DND-41 (cell line): ENCODE measurements at regions not wholly inside any gene's neighbourhood (a gene's known extent, or its start where the extent isn't known, plus 50 kb on each side); places are given as distances from the start of the nearest gene placed in this dataset.
"Not testable (repeated sequence)": the region's sequence is repeated elsewhere in the genome, so short reads cannot be mapped to it uniquely, and the experiment has no call there.

Source experiments
- ATAC-seq: fragments of 200-7000 bp; cut with Tn5 transposase; 3 replicates; pipeline ENCODE4 v1.9.1; 2021; ENCODE audit warnings: low read depth; ENCODE audit not compliant: insufficient read depth
- DNase-seq: peaks from one replicate; pipeline ENCODE4 v3.0.0-alpha.2; 2020
- H2AFZ ChIP-seq: 2 replicates; pipeline ENCODE4 v1.6.0; 2012; ENCODE audit warnings: low read depth, low read length
- H3K27ac ChIP-seq: 2 replicates; pipeline ENCODE4 v1.5.1; 2012; ENCODE audit warnings: low read length, inconsistent platforms
- H3K27me3 ChIP-seq: fragments of 200-600 bp; sonication (generic); 2 replicates; pipeline ENCODE4 v1.6.0; 2012; ENCODE audit warnings: low read length, mild to moderate bottlenecking, inconsistent platforms; ENCODE audit not compliant: insufficient read depth, poor library complexity
- H3K36me3 ChIP-seq: 2 replicates; pipeline ENCODE4 v1.5.1; 2012; ENCODE audit warnings: low read length, inconsistent platforms; ENCODE audit not compliant: insufficient read depth
- H3K4me1 ChIP-seq: 2 replicates; pipeline ENCODE4 v1.5.1; 2012; ENCODE audit warnings: mild to moderate bottlenecking, low read length; ENCODE audit not compliant: insufficient read depth
- H3K4me2 ChIP-seq: 2 replicates; pipeline ENCODE4 v1.6.0; 2012; ENCODE audit warnings: mild to moderate bottlenecking, moderate library complexity, low read length, inconsistent platforms; ENCODE audit not compliant: insufficient read depth
- H3K4me3 ChIP-seq, 2 experiments: fragments of 200-600 bp in 1 of 2; shearing (Covaris generic) in 1 of 2; 2 replicates each; pipeline ENCODE4 v1.5.1; 2012 to 2016; ENCODE audit warnings: inconsistent platforms in 2 of 2, low read length in 2 of 2, mild to moderate bottlenecking in 2 of 2, low read depth in 1 of 2, moderate library complexity in 1 of 2
- H3K79me2 ChIP-seq: 2 replicates; pipeline ENCODE4 v1.6.0; 2012; ENCODE audit warnings: low read length, inconsistent platforms; ENCODE audit not compliant: insufficient read depth
- H3K9ac ChIP-seq: 2 replicates; pipeline ENCODE4 v1.6.0; 2012; ENCODE audit warnings: low read depth, mild to moderate bottlenecking, inconsistent platforms, low read length, moderate library complexity
- H3K9me3 ChIP-seq: 2 replicates; pipeline ENCODE4 v1.5.1; 2012; ENCODE audit warnings: low read length, moderate library complexity, mild to moderate bottlenecking, inconsistent platforms; ENCODE audit not compliant: insufficient read depth, severe bottlenecking
- H4K20me1 ChIP-seq: 2 replicates; pipeline ENCODE4 v1.6.0; 2012; ENCODE audit warnings: low read length; ENCODE audit not compliant: insufficient read depth
- CTCF ChIP-seq: IDR thresholded peaks from 2 replicates; pipeline ENCODE4 v1.5.1; 2012; ENCODE audit warnings: borderline replicate concordance, low read length, moderate library complexity, mild to moderate bottlenecking; ENCODE audit not compliant: poor library complexity, severe bottlenecking; ENCODE audit errors: extremely low read depth
- EZH2 ChIP-seq: IDR thresholded peaks from 3 replicates; pipeline ENCODE4 v1.6.1; 2012; ENCODE audit warnings: borderline replicate concordance, low read depth, mild to moderate bottlenecking, moderate library complexity, low read length, inconsistent platforms; ENCODE audit not compliant: severe bottlenecking

DNA sequence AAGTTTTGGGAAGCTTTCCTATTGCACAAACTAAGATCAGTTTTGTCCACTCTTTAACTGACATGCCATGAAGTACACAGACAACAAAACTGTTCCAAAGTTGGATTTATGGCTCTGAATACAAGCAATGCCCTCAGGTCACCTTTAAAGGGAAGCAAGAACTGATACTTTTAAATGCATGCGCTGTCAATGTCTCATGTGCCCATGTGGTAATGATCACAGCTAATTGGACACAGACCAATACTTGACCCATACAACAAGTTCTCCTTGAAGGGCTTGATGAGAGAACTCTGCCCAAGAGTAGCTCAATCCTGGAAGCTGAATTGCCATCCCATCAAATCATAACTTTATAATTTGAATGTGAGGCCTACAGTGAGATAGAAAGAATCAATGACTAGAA lies 624.9 kb downstream of the ETS1 start:
- Histone ChIP-seq H3K9me3 (no peaks in the 10 kb centered on the region), H4K20me1 (no peaks in the 10 kb centered on the region), H3K4me2 (no peak overlapping the region), H3K4me3 (no peak overlapping the region), H3K9ac (no peak overlapping the region), H3K36me3 (no peaks in the 10 kb centered on the region), H2AFZ (no peak overlapping the region), H3K4me1 (no peaks in the 10 kb centered on the region), H3K27ac (no peak overlapping the region), H3K27me3 (peaks cover 4% of the 10 kb centered on the region), H3K79me2 (no peaks in the 10 kb centered on the region)
- no peak for ATAC-seq
- DNase-seq = no peak
- TF ChIP-seq EZH2 = no peak
- no peak for TF ChIP-seq CTCF

GRCh38 chr11:127950162-127950561 lies 637.2 kb downstream of the ETS1 start:
- Histone ChIP-seq H4K20me1 (no peaks in the 10 kb centered on the region), H2AFZ (no peak overlapping the region), H3K9ac (no peak overlapping the region), H3K4me3 (no peak overlapping the region), H3K4me2 (no peak overlapping the region), H3K27me3 (no peaks in the 10 kb centered on the region), H3K79me2 (no peaks in the 10 kb centered on the region), H3K9me3 (no peaks in the 10 kb centered on the region), H3K36me3 (no peaks in the 10 kb centered on the region), H3K4me1 (no peaks in the 10 kb centered on the region), H3K27ac (no peak overlapping the region)
- DNase-seq (no peak), ATAC-seq (no peak)
- TF ChIP-seq EZH2 (no peak), CTCF (no peak)

DNA sequence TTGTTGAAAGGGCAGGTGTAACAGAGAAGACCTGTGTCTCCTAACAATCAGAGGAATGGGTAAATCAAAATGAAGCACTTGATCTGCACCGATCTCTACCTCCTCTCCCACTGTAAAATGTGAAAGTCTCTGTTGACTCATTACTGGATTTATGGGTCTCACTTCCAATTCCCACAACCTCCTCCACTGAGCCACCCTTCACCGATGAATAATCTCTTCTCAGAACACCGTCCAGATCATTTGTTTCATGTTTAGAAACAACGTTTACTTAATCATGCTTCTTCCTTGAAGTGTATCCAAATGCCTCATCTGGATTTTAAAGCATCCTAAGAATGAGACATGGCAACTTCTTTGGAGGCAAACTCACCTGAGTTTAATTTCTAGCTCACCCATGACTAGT lies 643.6 kb downstream of the ETS1 start:
- Histone ChIP-seq H3K9me3 (no peaks in the 10 kb centered on the region), H3K27me3 (peaks cover 2% of the 10 kb centered on the region), H4K20me1 (no peaks in the 10 kb centered on the region), H3K36me3 (no peaks in the 10 kb centered on the region), H3K9ac (no peak overlapping the region), H2AFZ (no peak overlapping the region), H3K4me1 (no peaks in the 10 kb centered on the region), H3K4me3 (no peak overlapping the region), H3K79me2 (no peaks in the 10 kb centered on the region), H3K27ac (no peak overlapping the region), H3K4me2 (no peak overlapping the region)
- DNase-seq (no peak), ATAC-seq (no peak)
- no peak for TF ChIP-seq CTCF
- TF ChIP-seq EZH2 = no peak

GRCh38 chr11:127943152-127943551 lies 644.2 kb downstream of the ETS1 start:
- no peak overlapping the region for H3K4me3 ChIP-seq

DNA sequence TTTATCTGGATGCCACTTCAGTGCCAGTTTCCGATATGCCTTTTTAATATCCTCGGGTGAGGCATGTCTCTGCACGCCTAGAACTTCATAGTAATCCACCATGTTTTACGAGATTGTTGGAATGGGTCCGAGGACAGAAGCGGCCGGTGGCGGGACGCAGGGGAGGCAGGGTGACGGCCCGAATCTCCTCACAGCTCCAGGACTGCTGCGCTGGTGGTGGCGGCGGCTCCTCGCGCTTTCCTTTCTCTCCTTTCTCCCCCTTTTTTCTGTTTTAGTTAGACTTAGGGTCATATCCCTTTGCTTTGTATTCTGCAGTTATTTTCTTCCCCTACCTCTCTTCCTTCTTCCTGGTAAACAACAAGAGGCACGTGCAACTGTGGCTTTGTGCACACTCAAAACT lies 645.8 kb downstream of the ETS1 start:
- ATAC-seq = peak; percentile 63; the same call in 1 of the 3 replicates
- H3K4me2 ChIP-seq, H3K4me1 ChIP-seq, H3K27ac ChIP-seq, H3K27me3 ChIP-seq, H3K4me3 ChIP-seq, DNase-seq, H3K9me3 ChIP-seq, H4K20me1 ChIP-seq, H3K9ac ChIP-seq, H2AFZ ChIP-seq, H3K79me2 ChIP-seq, H3K36me3 ChIP-seq: not testable (repeated sequence)

More at GRCh38 chr11:127943152-127943551, 644.2 kb downstream of the ETS1 start:
- TF ChIP-seq EZH2 (no peak), CTCF (no peak)
- Histone ChIP-seq H2AFZ (no peak overlapping the region), H3K27me3 (peaks cover 2% of the 10 kb centered on the region), H3K36me3 (no peaks in the 10 kb centered on the region), H3K27ac (no peak overlapping the region), H4K20me1 (no peaks in the 10 kb centered on the region), H3K9me3 (no peaks in the 10 kb centered on the region), H3K4me2 (no peak overlapping the region), H3K9ac (no peak overlapping the region), H3K79me2 (no peaks in the 10 kb centered on the region), H3K4me1 (no peaks in the 10 kb centered on the region)
- DNase-seq (no peak), ATAC-seq (no peak)
